ENCODE measurements at regions not wholly inside any gene's neighbourhood (a gene's known extent, or its start where the extent isn't known, plus 50 kb on each side); places are given as distances from the start of the nearest gene placed in this dataset.

DNA sequence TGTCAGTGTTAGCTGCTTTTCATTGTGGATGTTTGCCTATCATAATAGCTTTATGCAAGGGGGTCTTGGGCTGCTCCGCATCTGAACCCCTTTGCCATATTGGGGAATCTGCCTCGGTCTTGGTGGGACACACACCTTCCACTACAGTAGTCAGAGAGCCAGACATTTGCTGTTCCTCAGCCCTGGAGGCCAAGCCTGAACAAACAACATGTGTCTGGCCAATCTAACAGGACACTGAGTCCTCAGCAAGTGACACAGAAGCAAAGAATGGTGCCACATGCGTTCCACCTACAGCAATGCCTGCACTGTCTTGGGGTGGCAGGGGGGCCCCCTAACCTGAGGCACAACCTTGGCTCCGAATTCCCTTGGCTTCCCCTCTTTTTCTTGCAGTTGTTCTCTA lies 243.9 kb downstream of the LY86 start:
- no peak overlapping the region for H4K5ac ChIP-seq (ENCODE audit: insufficient read length, low read depth, low read length)

More for the DNA sequence above, 243.9 kb downstream of the LY86 start:
- H2BK20ac ChIP-seq (ENCODE audit: low read depth, low read length, poor library complexity, severe bottlenecking), result no peak overlapping the region
- no peaks in the 10 kb centered on the region for H3K79me2 ChIP-seq (ENCODE audit: insufficient read depth, low read length)
- no peak overlapping the region for H2BK12ac ChIP-seq (ENCODE audit: insufficient read length, low read depth, low read length)
- no peak overlapping the region; the same call in 1 of the 2 replicates for H3K14ac ChIP-seq (ENCODE audit: insufficient read depth, low read length)
- DNase-seq, result no peak
- no peak overlapping the region for H3K23ac ChIP-seq (ENCODE audit: insufficient read length, low read depth, low read length)
- no peak overlapping the region for H3K27ac ChIP-seq (ENCODE audit: insufficient read length, low read depth, low read length)
- H3K9ac ChIP-seq (ENCODE audit: extremely low read depth, insufficient read length, low read length), result no peak overlapping the region
- Mint-ChIP-seq H3K9me3 (no peaks in the 10 kb centered on the region), H3K4me1 (peaks cover 0 to 7% of the 10 kb centered on the region in 2 experiments; a peak in 3 of 4 replicates), H3K27me3 (ENCODE audit: low read depth) (peaks cover 5% of the 10 kb centered on the region), H3K36me3 (ENCODE audit: insufficient read depth in 1 of 3, low read depth in 3 of 3) (no peaks in the 10 kb centered on the region), H3K27ac (no peak overlapping the region), H3K4me3 (no peak overlapping the region)
- no peak overlapping the region for H2AK5ac ChIP-seq (ENCODE audit: insufficient read length, low read length)
- no peak for TF ChIP-seq CTCF (conservative IDR thresholded peaks at IDR 0.05)
- H2BK15ac ChIP-seq (ENCODE audit: low read depth, low read length), result no peak overlapping the region
- H3K4me1 ChIP-seq (ENCODE audit: insufficient read depth, low read length), result no peaks in the 10 kb centered on the region
- H2BK5ac ChIP-seq (ENCODE audit: insufficient read length, low read length), result no peak overlapping the region
- H2AFZ ChIP-seq (ENCODE audit: low read length), result no peak overlapping the region
- no peaks in the 10 kb centered on the region for H3K23me2 ChIP-seq (ENCODE audit: insufficient read length, low read depth, low read length, poor library complexity, severe bottlenecking)
- H2BK120ac ChIP-seq (ENCODE audit: low read depth, low read length, poor library complexity, severe bottlenecking), result no peak overlapping the region
- H3K18ac ChIP-seq (ENCODE audit: insufficient read length, low read depth, low read length), result no peak overlapping the region
- H3K27me3 ChIP-seq (ENCODE audit: insufficient read depth, low read length), result no peaks in the 10 kb centered on the region
- H3K4ac ChIP-seq (ENCODE audit: low read depth, low read length), result no peak overlapping the region
- H3K9me3 ChIP-seq (ENCODE audit: control insufficient read depth, low read depth, low read length), result no peaks in the 10 kb centered on the region
- no peak overlapping the region for H3K4me2 ChIP-seq (ENCODE audit: insufficient read depth, insufficient read length, low read length)
- no peak overlapping the region for H3T11ph ChIP-seq (ENCODE audit: low read length)
- no peak overlapping the region for H3K56ac ChIP-seq (ENCODE audit: insufficient read length, low read depth, low read length)
- no peaks in the 10 kb centered on the region for H4K20me1 ChIP-seq (ENCODE audit: control insufficient read depth, insufficient read depth, insufficient read length)
- H4K91ac ChIP-seq (ENCODE audit: insufficient read length, low read depth, low read length), result no peak overlapping the region
- H4K8ac ChIP-seq (replicated peaks; ENCODE audit: insufficient read length, low read depth, low read length), result no peak overlapping the region
- H3K79me1 ChIP-seq (ENCODE audit: insufficient read depth, low read depth, low read length, poor library complexity, severe bottlenecking), result no peaks in the 10 kb centered on the region
- WGBS (ENCODE audit: extremely low coverage, insufficient read length, low lambda C conversion rate), result no CpG with 5 or more reads among the region's 4 CpGs
